Right ventricle myocardium superior (tissue), 1 donor: ENCODE measurements at regions not wholly inside any gene's neighbourhood (a gene's known extent, or its start where the extent isn't known, plus 50 kb on each side); places are given as distances from the start of the nearest gene placed in this dataset.
A peak's percentile ranks its signal among the peaks of the same experiment; 100 is the strongest.

ENCODE experiments used
- ATAC-seq: fragments of 200-7000 bp; cut with Tn5 transposase; one replicate; pipeline ENCODE4 v1.9.1; 2020; ENCODE audit warnings: mild to moderate bottlenecking; ENCODE audit not compliant: poor library complexity
- DNase-seq: peaks from one replicate; pipeline ENCODE4 v3.0.0-alpha.2; 2020
- intact Hi-C: fragments of 100-400 bp; cut with DNase I; formaldehyde crosslinking; loops from one replicate; pipeline ENCODE4 v1.11.2; 2022
- donor health status: DM: no; HTN: yes; CAD: no; lungs with severe emphysema.

GRCh38 chr2:204272089-204272488 lies 273.2 kb upstream of the PARD3B start:
- DNase-seq: no peak
- intact Hi-C loops: no loop called here
- ATAC-seq: peak; percentile 29

GRCh38 chr2:204272610-204273287 lies 272.5 kb upstream of the PARD3B start:
- no peak for DNase-seq
- ATAC-seq: no peak
- intact Hi-C loops: no loop called here

GRCh38 chr2:204274429-204274828 lies 270.8 kb upstream of the PARD3B start:
- intact Hi-C loops: no loop called here
- ATAC-seq: no peak
- no peak for DNase-seq

- intact Hi-C loops: no loop called here
- ATAC-seq (no peak), DNase-seq (no peak)
Observed at GRCh38 chr2:204274991-204275390, 270.3 kb upstream of the PARD3B start.

- ATAC-seq (no peak), DNase-seq (no peak)
- intact Hi-C loops: no loop called here
Observed at GRCh38 chr2:204277226-204277625, 268.0 kb upstream of the PARD3B start.

GRCh38 chr2:204278454-204278853 lies 266.8 kb upstream of the PARD3B start:
- DNase-seq (no peak), ATAC-seq (no peak)
- intact Hi-C loops: no loop called here

GRCh38 chr2:204279819-204280218 lies 265.5 kb upstream of the PARD3B start:
- ATAC-seq (no peak), DNase-seq (no peak)
- intact Hi-C loops: no loop called here

GRCh38 chr2:204280262-204280668 lies 265.0 kb upstream of the PARD3B start:
- intact Hi-C loops: no loop called here
- no peak for ATAC-seq

GRCh38 chr2:204282081-204282480 lies 263.2 kb upstream of the PARD3B start:
- intact Hi-C loops: no loop called here
- no peak for DNase-seq
- ATAC-seq: no peak

More at GRCh38 chr2:204280262-204280668, 265.0 kb upstream of the PARD3B start:
- no peak for DNase-seq

GRCh38 chr2:204282525-204282924 lies 262.8 kb upstream of the PARD3B start:
- ATAC-seq: no peak
- no peak for DNase-seq
- intact Hi-C loops: no loop called here

GRCh38 chr2:204289066-204289465 lies 256.2 kb upstream of the PARD3B start:
- ATAC-seq: no peak
- intact Hi-C loops: no loop called here
- DNase-seq: no peak

GRCh38 chr2:204292439-204292838 lies 252.8 kb upstream of the PARD3B start:
- intact Hi-C loops: no loop called here
- DNase-seq (no peak), ATAC-seq (no peak)

GRCh38 chr2:204293884-204294747 lies 251.2 kb upstream of the PARD3B start:
- no peak for ATAC-seq
- intact Hi-C loops: no loop called here
- DNase-seq: no peak

GRCh38 chr2:204298404-204298803 lies 246.9 kb upstream of the PARD3B start:
- intact Hi-C loops: no loop called here
- ATAC-seq: no peak
- no peak for DNase-seq

GRCh38 chr2:204299766-204300165 lies 245.5 kb upstream of the PARD3B start:
- DNase-seq: no peak
- no peak for ATAC-seq
- intact Hi-C loops: no loop called here

- intact Hi-C loops: no loop called here
- DNase-seq: no peak
- ATAC-seq: no peak
Observed at GRCh38 chr2:204306667-204307066, 238.6 kb upstream of the PARD3B start.

- intact Hi-C loops: no loop called here
- DNase-seq: no peak
- ATAC-seq: no peak
Observed at GRCh38 chr2:204312105-204312504, 233.2 kb upstream of the PARD3B start.

GRCh38 chr2:204313256-204313655 lies 232.0 kb upstream of the PARD3B start:
- intact Hi-C loops: no loop called here
- DNase-seq (no peak), ATAC-seq (no peak)

GRCh38 chr2:204315236-204315662 lies 230.0 kb upstream of the PARD3B start:
- no peak for ATAC-seq
- DNase-seq: no peak
- intact Hi-C loops: no loop called here

- DNase-seq (no peak), ATAC-seq (no peak)
- intact Hi-C loops: no loop called here
Observed at GRCh38 chr2:204317640-204318039, 227.6 kb upstream of the PARD3B start.
